Testis (tissue), 2 donors: ENCODE measurements at regions not wholly inside any gene's neighbourhood (a gene's known extent, or its start where the extent isn't known, plus 50 kb on each side); places are given as distances from the start of the nearest gene placed in this dataset.

ENCODE experiments used
- DNase-seq: peaks from one replicate; pipeline ENCODE4 v3.0.0-alpha.2; 2019
- H3K27ac ChIP-seq, 2 donors: fragments of 200-600 bp; sonication (generic); one replicate each; pipeline ENCODE4 v1.5.1; 2019
- H3K27me3 ChIP-seq: fragments of 200-600 bp; sonication (generic); one replicate; pipeline ENCODE4 v1.5.1; 2019
- H3K36me3 ChIP-seq: fragments of 200-600 bp; sonication (generic); one replicate; pipeline ENCODE4 v1.5.1; 2017; ENCODE audit warnings: low read depth; ENCODE audit errors: missing control alignments
- H3K4me1 ChIP-seq: fragments of 200-600 bp; sonication (generic); one replicate; pipeline ENCODE4 v1.5.1; 2019
- H3K4me3 ChIP-seq, 2 donors: fragments of 200-600 bp; sonication (generic); one replicate each; pipeline ENCODE4 v1.5.1; 2017 to 2019
- H3K9me3 ChIP-seq: fragments of 200-600 bp; sonication (generic); one replicate; pipeline ENCODE4 v1.5.1; 2017
- CTCF ChIP-seq, 3 experiments: fragments of 450-650 bp in 2 of 3; fragments of 200-600 bp in 1 of 3; sonication (generic) in 1 of 3; IDR thresholded peaks; one replicate each; pipeline ENCODE4 v1.5.1; 2016 to 2019; ENCODE audit warnings: antibody characterized with exemption in 3 of 3, mild to moderate bottlenecking in 2 of 3, moderate library complexity in 1 of 3
- POLR2A ChIP-seq: fragments of 450-650 bp; IDR thresholded peaks from one replicate; pipeline ENCODE4 v1.6.1; 2017; ENCODE audit warnings: antibody characterized with exemption, mild to moderate bottlenecking, moderate library complexity
- WGBS, 2 donors: methylation state at CpG; one replicate each; pipeline ENCODE4 v1.1.5; 2018; 5-methylcytosine and 5-hydroxymethylcytosine counted together
- intact Hi-C: fragments of 100-400 bp; cut with DNase I; formaldehyde crosslinking; loops from one replicate; pipeline ENCODE4 v1.15.1; 2023; ENCODE audit warnings: low total_unique reads

- Histone ChIP-seq H3K36me3 (no peaks in the 10 kb centered on the region), H3K4me1 (peaks cover 5% of the 10 kb centered on the region), H3K9me3 (no peaks in the 10 kb centered on the region), H3K4me3 (no peak overlapping the region), H3K27ac (no peak overlapping the region), H3K27me3 (no peaks in the 10 kb centered on the region)
- intact Hi-C loops = no loop called here
- TF ChIP-seq CTCF (IDR thresholded peaks at IDR 0.05) (no peak), POLR2A (no peak)
- no peak for DNase-seq
Measured at GRCh38 chr4:127498366-127498765, 134.4 kb upstream of the INTU start.

- no peak for DNase-seq
- Histone ChIP-seq H3K27ac (no peak overlapping the region), H3K9me3 (no peaks in the 10 kb centered on the region), H3K4me1 (peaks cover 9% of the 10 kb centered on the region), H3K4me3 (no peak overlapping the region), H3K27me3 (no peaks in the 10 kb centered on the region), H3K36me3 (no peaks in the 10 kb centered on the region)
- 49 to 62% methylated on average over 2 of the region's 2 CpGs for WGBS, 2 donors
- TF ChIP-seq CTCF (IDR thresholded peaks at IDR 0.05) (no peak), POLR2A (no peak)
- intact Hi-C loops = no loop called here
Measured at GRCh38 chr4:127500242-127500641, 132.5 kb upstream of the INTU start.

- TF ChIP-seq POLR2A (no peak), CTCF (IDR thresholded peaks at IDR 0.05) (no peak)
- H3K27me3 ChIP-seq = no peaks in the 10 kb centered on the region
- intact Hi-C loops = no loop called here
- no peaks in the 10 kb centered on the region for H3K9me3 ChIP-seq
- H3K4me1 ChIP-seq = peaks cover 10% of the 10 kb centered on the region
- no peak for DNase-seq
- no peak overlapping the region for H3K4me3 ChIP-seq
- no peak overlapping the region for H3K27ac ChIP-seq
- H3K36me3 ChIP-seq = no peaks in the 10 kb centered on the region
Measured at GRCh38 chr4:127501103-127501502, 131.7 kb upstream of the INTU start.

- no peaks in the 10 kb centered on the region for H3K9me3 ChIP-seq
- no peak for DNase-seq
- H3K27me3 ChIP-seq = no peaks in the 10 kb centered on the region
- intact Hi-C loops = no loop called here
- 62 to 66% methylated on average over 2 of the region's 2 CpGs for WGBS, 2 donors
- no peak for TF ChIP-seq POLR2A
- TF ChIP-seq CTCF (IDR thresholded peaks at IDR 0.05) = no peak
- H3K36me3 ChIP-seq = no peaks in the 10 kb centered on the region
- H3K27ac ChIP-seq = no peak overlapping the region
- no peak overlapping the region for H3K4me3 ChIP-seq
- H3K4me1 ChIP-seq = peaks cover 10% of the 10 kb centered on the region
Measured at GRCh38 chr4:127503111-127503510, 129.6 kb upstream of the INTU start.

GRCh38 chr4:127505203-127505602, 127.6 kb upstream of the INTU start:
- WGBS, 2 donors = 9 to 33% methylated on average over 1 of the region's 1 CpG
- TF ChIP-seq POLR2A (no peak), CTCF (IDR thresholded peaks at IDR 0.05) (no peak)
- peak; percentile 29 for DNase-seq
- H3K4me1 ChIP-seq = peaks cover 10% of the 10 kb centered on the region
- H3K36me3 ChIP-seq = no peaks in the 10 kb centered on the region
- H3K27ac ChIP-seq = no peak overlapping the region
- intact Hi-C loops = no loop called here
- H3K4me3 ChIP-seq = no peak overlapping the region
- no peaks in the 10 kb centered on the region for H3K27me3 ChIP-seq
- H3K9me3 ChIP-seq = no peaks in the 10 kb centered on the region
